ENCODE measurements at regions not wholly inside any gene's neighbourhood (a gene's known extent, or its start where the extent isn't known, plus 50 kb on each side); places are given as distances from the start of the nearest gene placed in this dataset.

DNA sequence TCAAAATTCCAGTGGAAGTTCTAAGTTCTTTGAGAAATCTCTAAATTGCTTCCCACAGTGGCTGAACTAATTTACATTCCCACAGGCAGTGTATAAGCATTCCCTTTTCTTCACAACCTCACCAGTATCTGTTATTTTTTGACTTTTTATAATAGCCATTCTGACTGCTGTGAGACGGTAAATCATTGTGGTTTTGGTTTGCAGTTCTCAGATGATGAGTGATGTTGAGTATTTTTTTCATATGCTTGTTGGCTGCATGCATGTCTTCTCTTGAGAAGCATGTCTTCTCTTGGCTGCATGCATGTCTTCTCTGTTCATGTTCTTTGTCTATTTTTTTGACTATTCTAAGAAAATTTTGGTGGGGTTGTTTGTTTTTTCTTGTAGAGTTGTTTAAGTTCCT lies 499.6 kb upstream of the CCDC54 start:
- no peak overlapping the region for H3K4me2 ChIP-seq (ENCODE audit: low read length)
- no peaks in the 10 kb centered on the region for H3K36me3 ChIP-seq (ENCODE audit: insufficient read depth, low read length)
- H3K27ac ChIP-seq (ENCODE audit: low read depth, low read length, poor library complexity, severe bottlenecking): no peak overlapping the region
- H3K4me3 ChIP-seq (ENCODE audit: low read depth, low read length, poor library complexity, severe bottlenecking): no peak overlapping the region
- no peaks in the 10 kb centered on the region for H3K9me2 ChIP-seq (ENCODE audit: low read depth, low read length)
- H2AFZ ChIP-seq (ENCODE audit: low read length): no peak overlapping the region
- H3K79me2 ChIP-seq (ENCODE audit: insufficient read depth, low read length): no peaks in the 10 kb centered on the region
- H3K9ac ChIP-seq (ENCODE audit: low read length): no peak overlapping the region
- H3F3A ChIP-seq (ENCODE audit: insufficient read depth, low read length): no peaks in the 10 kb centered on the region
- H3K4me1 ChIP-seq (ENCODE audit: insufficient read depth, low read length, severe bottlenecking): no peaks in the 10 kb centered on the region
- TF ChIP-seq, protein P1, sequence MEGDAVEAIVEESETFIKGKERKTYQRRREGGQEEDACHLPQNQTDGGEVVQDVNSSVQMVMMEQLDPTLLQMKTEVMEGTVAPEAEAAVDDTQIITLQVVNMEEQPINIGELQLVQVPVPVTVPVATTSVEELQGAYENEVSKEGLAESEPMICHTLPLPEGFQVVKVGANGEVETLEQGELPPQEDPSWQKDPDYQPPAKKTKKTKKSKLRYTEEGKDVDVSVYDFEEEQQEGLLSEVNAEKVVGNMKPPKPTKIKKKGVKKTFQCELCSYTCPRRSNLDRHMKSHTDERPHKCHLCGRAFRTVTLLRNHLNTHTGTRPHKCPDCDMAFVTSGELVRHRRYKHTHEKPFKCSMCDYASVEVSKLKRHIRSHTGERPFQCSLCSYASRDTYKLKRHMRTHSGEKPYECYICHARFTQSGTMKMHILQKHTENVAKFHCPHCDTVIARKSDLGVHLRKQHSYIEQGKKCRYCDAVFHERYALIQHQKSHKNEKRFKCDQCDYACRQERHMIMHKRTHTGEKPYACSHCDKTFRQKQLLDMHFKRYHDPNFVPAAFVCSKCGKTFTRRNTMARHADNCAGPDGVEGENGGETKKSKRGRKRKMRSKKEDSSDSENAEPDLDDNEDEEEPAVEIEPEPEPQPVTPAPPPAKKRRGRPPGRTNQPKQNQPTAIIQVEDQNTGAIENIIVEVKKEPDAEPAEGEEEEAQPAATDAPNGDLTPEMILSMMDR (IDR thresholded peaks at IDR 0.05; ENCODE audit: low read length): no peak
- H3K9me3 ChIP-seq (ENCODE audit: low read length): no peaks in the 10 kb centered on the region
- H4K20me1 ChIP-seq (ENCODE audit: insufficient read depth, low read length): no peaks in the 10 kb centered on the region
- no peaks in the 10 kb centered on the region for H3K27me3 ChIP-seq (ENCODE audit: insufficient read depth, low read length)

DNA sequence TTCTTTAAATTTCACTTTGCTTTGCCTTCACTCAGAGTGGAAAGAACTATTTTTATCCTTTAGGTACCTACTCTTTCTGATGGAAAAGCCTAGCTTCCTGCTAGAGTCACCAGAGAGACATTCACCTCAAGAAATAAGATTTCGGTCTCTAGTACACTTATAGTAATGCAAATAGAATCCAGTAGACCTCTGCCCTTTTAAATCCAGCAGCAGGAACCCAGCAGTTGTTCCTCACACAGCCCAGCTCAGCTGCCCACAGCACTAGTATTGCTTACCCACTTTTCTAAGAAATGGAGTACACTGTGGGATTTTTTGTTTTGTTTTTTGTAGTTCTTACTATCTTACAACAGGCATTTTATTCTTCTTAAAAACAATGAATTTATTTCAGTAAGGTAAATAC lies 497.0 kb upstream of the CCDC54 start:
- TF ChIP-seq, protein P1 (IDR thresholded peaks at IDR 0.05; ENCODE audit: low read length): no peak
- TF ChIP-seq EZH2 (IDR thresholded peaks at IDR 0.05; ENCODE audit: borderline replicate concordance, low read length): no peak
- Histone ChIP-seq H3K4me1 (ENCODE audit: insufficient read depth, low read length, severe bottlenecking) (no peaks in the 10 kb centered on the region), H3K27ac (ENCODE audit: low read depth, low read length, poor library complexity, severe bottlenecking) (no peak overlapping the region), H3F3A (ENCODE audit: insufficient read depth, low read length) (no peaks in the 10 kb centered on the region), H3K4me2 (ENCODE audit: low read length) (no peak overlapping the region), H3K36me3 (ENCODE audit: insufficient read depth, low read length) (no peaks in the 10 kb centered on the region), H3K79me2 (ENCODE audit: insufficient read depth, low read length) (no peaks in the 10 kb centered on the region), H3K9ac (ENCODE audit: low read length) (no peak overlapping the region), H3K9me3 (ENCODE audit: low read length) (no peaks in the 10 kb centered on the region), H3K4me3 (ENCODE audit: low read depth, low read length, poor library complexity, severe bottlenecking) (no peak overlapping the region), H3K9me2 (ENCODE audit: low read depth, low read length) (no peaks in the 10 kb centered on the region), H4K20me1 (ENCODE audit: insufficient read depth, low read length) (no peaks in the 10 kb centered on the region), H2AFZ (ENCODE audit: low read length) (no peak overlapping the region), H3K27me3 (ENCODE audit: insufficient read depth, low read length) (no peaks in the 10 kb centered on the region)

DNA sequence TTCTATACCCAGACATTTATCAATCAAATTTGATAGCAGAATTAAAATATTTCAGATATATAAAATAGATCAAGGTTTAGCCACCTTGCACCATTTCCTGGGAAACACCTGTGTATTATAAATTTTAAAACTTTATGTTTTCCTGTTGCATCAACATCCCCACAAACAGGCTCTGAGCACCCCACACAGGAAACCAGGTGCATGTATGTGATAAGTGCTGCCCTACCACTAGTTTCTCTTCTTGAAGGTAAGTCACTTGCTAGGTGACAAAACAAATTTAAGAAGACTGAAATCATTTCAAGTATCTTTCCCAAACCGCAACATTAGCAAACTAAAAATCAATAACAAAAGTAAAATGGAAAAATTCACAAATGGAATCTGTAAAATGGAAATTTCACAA lies 496.1 kb upstream of the CCDC54 start:
- no peak for TF ChIP-seq EZH2 (IDR thresholded peaks at IDR 0.05; ENCODE audit: borderline replicate concordance, low read length)
- TF ChIP-seq, protein P1 (IDR thresholded peaks at IDR 0.05; ENCODE audit: low read length): no peak
- Histone ChIP-seq H3K4me3 (ENCODE audit: low read depth, low read length, poor library complexity, severe bottlenecking) (no peak overlapping the region), H4K20me1 (ENCODE audit: insufficient read depth, low read length) (no peaks in the 10 kb centered on the region), H3K36me3 (ENCODE audit: insufficient read depth, low read length) (no peaks in the 10 kb centered on the region), H3K27ac (ENCODE audit: low read depth, low read length, poor library complexity, severe bottlenecking) (no peak overlapping the region), H3K4me2 (ENCODE audit: low read length) (no peak overlapping the region), H3K27me3 (ENCODE audit: insufficient read depth, low read length) (no peaks in the 10 kb centered on the region), H3K9me3 (ENCODE audit: low read length) (no peaks in the 10 kb centered on the region), H3K4me1 (ENCODE audit: insufficient read depth, low read length, severe bottlenecking) (no peaks in the 10 kb centered on the region), H3K79me2 (ENCODE audit: insufficient read depth, low read length) (no peaks in the 10 kb centered on the region), H3F3A (ENCODE audit: insufficient read depth, low read length) (no peaks in the 10 kb centered on the region), H3K9me2 (ENCODE audit: low read depth, low read length) (no peaks in the 10 kb centered on the region), H2AFZ (ENCODE audit: low read length) (no peak overlapping the region), H3K9ac (ENCODE audit: low read length) (no peak overlapping the region)

Measured in OCI-LY1 (cell line).